Forelimb muscle (tissue), 1 donor: ENCODE measurements at regions not wholly inside any gene's neighbourhood (a gene's known extent, or its start where the extent isn't known, plus 50 kb on each side); places are given as distances from the start of the nearest gene placed in this dataset.
A peak's percentile ranks its signal among the peaks of the same experiment; 100 is the strongest.

ENCODE experiments used
- DNase-seq: peaks from one replicate; pipeline ENCODE4 v3.0.0-alpha.2; 2013; ENCODE audit warnings: low read depth

DNA sequence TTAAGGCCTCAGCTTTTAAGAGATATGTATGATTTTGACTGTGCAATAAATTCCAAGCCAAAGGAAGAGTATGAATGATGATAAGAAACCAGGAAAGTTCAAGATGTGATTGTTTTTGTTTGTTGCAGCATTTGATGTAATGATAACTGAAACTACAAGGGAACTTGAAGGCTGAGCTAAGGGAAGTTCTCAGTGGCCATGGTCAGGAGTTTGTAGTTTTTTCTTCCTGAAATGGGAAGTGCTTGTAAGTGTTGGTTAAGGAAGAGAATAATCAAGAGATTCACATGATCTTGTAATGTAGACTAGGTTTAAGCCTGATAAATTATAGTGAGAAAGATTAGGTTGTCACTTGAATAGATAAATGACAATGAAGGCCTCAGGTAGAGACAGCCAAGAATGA, 53.4 kb downstream of the PTCHD4 start:
- DNase-seq, result no peak

DNA sequence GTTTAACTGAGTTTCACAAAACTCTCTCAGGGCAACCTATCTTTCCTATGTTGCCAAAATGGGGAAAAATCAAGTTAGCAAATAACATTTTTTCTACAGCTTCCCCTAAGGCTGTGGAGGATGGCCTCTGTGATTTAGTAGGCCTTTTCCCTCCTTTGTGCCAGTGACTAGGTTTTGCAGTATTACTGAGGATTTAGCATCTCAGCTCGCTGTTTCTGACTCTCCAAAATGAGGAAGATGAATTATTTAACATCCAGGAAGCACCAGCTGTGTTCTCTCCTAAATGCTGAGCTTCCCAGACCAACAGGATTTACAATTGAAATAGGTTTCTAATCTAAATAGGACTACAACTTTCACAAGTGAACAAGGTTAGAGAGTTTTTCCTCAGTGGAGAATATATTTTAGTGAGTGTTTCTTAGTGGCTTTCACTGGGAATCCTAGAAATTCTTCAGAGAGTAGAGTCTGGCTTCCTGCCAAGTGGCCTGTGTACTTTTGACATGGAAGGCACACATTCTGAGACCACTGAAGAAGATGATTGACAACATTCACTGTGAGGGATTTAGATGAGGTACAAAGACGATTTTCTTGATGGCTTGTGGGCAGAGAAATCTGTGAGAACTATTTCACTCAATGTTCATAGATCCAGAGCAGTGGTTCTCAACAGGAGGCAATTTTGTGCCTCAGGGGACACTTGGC, 62.4 kb downstream of the PTCHD4 start:
- DNase-seq, result no peak

DNA sequence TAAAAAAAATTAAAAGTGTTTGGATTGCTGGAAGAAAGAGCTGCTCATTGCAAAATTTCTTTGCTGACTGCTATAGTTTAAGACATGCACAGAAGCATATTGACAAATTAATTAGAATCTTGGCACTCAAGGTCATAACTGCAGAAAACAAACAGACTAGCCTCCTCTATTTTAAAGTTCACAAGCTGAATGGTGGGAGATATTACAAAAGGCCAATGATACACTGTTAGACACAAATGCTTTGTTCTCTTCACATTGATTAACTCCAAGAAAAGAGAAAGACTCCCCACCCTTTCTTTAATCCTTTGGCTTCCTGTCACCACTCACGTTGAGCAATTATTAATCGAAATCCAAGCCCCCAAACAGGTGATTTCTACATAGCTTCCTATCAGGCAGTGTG, 69.1 kb downstream of the PTCHD4 start:
- no peak for DNase-seq

DNA sequence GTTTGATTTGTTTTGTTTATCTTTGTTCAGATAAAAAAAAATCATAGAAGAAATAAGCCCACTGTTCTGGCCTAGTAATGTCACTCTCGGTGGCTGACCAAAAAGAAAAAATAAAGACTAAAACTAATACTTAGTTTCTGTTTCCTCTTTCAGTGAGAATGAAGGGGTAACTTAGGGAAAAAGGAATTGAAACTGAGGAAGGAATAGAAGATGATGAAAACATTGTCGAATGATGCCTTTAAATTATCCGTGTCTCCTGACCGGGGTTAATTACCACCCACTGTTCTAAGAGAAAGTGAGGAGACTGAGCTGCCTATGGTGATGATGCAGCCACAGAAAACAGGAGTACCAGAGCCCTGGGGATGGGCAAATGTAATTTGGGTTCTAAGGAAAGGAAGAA, 73.1 kb downstream of the PTCHD4 start:
- no peak for DNase-seq

DNA sequence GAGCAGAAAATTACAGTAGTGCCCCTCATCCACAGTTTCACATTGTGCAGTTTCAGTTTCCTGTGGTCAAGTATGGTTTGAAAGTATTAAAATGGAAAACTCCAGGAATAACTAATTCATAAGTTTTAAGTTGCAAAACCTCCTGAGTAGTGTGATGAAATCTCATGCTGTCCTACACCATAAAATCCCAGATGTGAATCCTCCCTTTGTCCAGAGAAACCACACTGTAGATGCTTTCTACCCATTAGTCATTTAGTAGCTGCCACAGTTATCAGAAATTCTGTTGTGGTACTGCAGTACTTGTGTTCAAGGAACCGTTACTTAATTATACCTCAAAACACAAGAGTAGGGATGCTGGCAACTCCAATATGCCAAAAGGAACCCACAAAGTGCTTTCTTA, 74.7 kb downstream of the PTCHD4 start:
- no peak for DNase-seq

DNA sequence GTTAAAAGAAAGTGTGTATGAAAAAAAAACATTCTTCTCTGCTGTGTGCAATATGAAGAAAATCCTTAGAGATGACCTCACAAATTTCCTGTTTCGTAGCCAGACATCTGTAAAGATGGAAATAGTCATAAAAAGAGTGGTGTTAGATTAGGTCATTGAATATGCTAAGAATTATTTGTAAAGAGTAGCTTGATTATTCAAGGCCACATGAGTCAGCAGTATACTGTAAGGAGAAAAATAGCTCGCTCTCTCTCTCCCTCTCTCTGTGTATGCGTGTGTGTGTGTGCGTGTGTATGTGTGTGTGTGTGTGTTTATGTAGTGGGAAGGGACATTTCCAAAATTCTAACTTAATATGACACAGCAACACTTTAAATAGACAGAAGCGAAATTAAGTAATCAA, 78.8 kb downstream of the PTCHD4 start:
- peak; percentile 28 for DNase-seq

DNA sequence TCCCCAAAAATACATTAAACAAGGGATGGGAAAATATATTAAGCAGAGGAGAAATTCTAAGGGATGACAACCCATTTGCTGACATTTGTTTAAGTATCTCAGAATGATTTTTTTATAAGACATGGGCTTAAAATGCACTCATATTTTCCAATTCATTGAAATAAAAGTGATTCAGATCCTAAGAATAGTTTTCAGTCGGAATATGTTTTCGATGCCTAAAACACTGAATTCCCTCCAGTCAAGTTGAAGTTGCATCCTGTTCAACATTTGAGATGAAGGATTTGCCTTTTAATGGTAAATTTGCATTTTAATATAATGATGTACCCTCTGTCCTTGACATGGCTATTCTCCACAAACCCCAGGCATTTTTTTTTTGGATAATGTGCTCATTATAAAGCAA, 79.3 kb downstream of the PTCHD4 start:
- DNase-seq, result peak; percentile 44

DNA sequence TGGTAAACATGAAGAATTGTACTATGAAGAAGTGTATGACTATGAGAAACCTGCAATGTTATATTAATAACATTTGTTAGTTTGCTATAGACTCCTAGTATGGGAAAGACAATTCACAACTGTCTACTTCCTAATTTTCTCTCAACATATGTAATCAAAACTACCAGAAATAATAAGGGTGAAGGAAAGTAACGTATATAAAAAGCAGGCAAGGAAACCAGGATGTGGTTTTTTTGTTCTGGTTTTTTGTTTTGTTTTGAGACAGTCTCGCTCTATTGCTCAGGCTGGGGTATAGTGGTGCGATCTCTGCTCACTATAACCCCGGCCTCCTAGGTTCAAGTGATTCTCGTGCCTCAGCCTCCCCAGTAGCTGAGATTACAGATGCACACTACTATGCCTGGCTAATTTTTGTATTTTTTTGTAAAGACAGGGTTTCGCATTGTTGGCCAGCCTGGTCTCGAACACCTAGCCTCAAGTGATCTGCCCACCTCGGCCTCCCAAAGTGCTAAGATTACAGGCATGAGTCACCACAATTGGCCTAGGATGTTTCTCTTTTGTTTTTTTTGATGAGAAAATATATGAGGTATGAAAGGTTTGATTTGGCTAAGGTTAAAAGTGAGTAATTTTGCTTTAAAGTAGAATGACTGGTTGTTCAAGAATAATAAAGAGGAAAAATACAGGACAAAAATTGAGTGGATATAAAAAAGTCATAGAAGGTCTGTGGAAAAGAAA, 83.1 kb downstream of the PTCHD4 start:
- no peak for DNase-seq

DNA sequence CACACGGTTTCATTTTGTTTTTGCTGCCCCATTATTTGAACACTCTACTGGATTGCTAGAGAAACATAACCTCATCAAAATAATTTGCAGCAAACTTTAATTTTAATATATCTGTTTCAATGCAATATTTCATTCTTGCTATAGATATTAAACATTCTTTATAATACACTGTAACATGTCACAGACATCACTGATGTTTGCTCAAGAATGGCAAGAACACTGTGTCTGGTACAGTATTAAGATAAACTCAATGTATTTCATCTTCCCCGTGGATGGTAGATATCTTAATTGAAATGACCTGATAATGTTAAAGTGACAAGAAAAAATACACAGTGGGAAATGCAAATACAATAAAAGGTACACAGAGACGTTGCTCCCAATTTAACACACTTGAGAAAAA, 86.0 kb downstream of the PTCHD4 start:
- DNase-seq, result no peak

DNA sequence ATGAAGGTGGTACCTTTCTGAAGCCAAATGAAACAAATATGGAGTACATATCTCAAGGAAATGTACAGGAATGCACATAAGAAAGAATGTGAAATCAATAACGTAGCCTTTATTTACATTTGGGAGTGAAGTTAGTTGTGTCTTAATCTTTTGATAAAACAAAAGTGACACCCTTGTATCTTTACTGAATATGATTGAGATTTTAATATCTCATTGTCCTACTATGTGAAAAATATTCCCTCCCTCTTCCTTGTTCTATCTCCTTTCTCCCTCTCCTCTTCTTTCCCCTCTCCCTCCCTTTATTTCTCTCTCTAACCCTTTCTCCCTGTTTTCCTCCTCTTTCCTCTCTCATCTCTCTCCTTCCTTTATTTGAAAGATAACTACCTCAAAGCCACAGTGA, 89.1 kb downstream of the PTCHD4 start:
- DNase-seq, result no peak

DNA sequence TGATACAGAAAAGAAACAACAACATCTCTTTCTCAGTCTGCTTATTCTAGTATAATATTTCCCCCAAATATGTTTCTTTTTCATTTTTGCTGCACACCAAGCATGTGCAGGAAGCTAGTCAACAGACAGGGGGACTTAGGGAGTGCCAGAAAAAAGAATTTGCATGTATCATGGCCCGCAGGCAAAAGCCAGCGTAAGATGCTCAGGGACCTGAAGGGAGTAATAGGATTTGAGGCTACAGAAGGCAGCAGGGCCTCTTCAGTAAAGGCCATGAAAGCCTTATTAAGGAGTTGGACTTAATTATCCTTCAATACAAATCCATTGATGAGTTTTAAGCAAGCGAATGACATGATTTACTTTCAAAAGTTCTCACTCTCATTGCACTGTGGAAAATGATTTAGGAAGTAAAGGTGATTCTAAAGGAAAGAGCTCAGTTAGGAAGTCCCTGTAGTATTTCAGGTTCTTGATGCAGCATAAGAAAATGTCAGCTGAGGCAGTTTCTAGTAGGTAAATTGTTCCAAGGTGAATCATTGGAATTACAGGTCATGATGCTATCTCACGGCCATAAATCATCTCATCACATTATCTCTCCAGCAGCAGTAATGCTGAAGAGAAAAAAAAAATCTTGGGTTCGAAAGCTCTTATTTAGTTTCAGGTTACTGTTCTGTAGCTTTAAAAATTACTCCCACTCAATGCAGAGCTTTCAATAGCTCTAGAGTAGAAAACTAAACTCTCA, 94.8 kb downstream of the PTCHD4 start:
- no peak for DNase-seq

DNA sequence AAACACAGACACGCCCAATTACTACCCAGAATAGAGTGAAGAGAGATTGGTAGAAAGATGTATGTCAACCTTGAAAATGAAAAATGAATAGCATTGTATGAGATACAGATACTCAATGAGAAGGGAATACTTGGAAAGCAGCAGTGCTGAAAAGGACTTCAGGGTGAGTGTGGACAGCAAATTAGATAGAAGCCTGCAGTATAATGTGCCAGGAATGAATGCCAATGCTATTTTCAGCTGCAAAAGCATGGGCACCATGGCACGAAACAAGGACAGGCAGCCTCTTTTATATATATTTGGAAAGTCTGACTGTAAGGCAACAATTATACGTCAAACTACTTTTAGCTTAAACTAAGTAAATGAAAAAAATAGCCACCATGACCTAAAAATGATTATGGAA, 118.2 kb downstream of the PTCHD4 start:
- no peak for DNase-seq

DNA sequence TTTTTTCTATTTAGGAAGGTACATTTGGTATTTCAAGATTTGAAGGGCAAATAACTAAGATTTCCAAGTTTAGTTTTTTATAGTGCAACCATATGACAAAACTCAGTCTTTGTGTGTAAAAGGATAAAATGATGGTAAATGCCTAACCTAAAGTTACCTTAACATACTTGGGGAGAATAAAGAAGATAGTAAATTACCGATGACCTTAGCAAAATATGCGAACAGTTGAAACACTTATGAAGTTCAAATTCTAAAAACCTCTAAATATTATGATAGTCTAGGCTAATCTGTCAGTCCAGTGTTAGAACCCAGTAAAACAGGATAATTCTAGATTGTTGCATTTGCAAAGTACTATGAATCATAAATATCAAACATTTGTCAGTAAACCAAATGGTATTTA, 127.5 kb downstream of the PTCHD4 start:
- DNase-seq, result no peak

DNA sequence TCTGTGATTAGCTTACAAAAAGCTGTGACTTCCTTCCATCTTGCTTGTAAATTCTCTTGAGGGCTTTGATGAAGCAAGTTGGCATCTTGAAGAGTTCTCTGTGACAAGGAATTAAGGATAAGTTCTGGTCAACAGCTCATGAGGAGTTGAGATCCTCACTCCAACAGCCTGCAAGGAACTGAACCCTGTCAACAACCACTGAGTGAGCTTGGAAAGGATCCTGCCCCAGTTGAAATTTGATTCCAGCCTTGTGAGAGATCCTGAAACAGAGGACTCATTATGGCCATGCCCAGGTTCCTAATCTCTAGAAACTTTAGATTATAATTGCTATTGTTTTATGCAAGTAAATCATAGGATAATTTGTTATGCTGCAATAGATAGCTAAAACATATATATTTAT, 133.7 kb downstream of the PTCHD4 start:
- no peak for DNase-seq

DNA sequence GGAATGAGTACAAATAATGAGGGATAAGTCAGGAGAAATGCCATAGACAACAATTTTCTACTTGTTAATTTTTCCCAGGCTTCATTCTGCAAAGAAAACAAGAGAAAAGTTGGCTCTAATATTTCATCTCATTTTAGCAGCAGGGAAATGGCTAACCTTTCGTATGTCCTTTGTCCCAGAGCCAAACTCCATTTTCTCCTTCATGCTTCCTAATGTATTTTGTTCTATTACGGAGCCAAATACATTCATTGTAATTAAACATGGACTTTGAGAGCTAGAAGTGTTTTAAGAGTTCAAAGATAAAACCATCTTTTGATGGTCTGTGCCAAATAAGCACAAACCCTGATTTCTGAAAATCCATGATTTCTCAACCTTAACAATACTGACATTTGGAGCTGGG, 136.9 kb downstream of the PTCHD4 start:
- peak; percentile 26 for DNase-seq

DNA sequence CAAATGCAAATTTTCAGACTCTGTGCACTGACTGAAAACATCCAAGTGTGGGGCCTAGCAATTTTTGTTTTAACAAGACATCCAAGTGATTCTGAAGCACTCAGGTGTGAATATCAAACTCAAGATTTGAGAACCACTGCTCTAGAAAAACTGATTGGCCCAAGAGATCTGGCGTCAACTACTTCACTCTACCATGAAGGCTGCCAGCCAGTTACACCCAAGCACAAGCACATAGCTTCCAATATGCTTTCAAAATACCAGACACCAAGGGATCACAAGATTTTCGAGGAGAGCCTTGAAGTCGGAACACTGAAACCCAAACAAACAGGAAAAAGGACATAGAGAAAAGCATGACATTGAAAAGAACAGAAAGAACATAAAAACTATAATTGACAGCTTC, 140.2 kb downstream of the PTCHD4 start:
- no peak for DNase-seq

DNA sequence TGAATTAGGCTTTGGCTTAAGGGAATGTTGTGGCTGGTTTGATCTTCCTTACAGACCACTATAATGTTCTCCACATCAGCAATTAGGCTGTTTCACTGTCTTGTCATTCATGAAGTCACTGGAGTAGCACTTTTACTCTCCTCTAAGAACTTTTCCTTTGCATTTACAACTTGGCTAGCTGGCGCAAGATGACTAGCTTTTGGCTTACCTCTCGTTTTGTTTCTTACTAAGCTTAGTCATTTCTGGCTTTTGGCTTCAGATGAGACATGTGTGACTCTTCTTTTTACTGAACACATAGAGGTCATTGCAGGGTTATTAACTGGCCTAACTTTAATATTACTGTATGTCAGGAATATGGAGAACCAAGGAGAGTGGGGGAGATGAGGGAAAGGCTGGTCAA, 143.2 kb downstream of the PTCHD4 start:
- peak; percentile 4 for DNase-seq

DNA sequence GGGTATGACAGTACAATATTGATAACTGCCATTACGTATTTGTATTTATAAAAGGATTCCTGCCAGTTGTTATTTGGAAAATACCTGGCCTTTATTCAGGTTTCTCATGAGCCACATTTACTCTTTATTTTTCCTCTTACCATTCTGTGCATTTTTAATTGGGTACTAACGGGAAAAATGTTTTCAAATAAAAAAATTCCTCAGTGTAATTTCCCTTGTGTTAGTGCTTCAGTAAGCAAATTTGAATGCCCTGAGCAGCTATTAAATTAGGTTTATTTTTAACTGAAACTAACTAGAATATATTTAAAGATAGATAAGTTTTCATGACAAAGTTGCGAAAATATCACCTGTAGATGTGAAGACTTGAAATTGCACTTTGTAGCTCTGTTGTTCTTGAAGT, 146.0 kb downstream of the PTCHD4 start:
- no peak for DNase-seq

DNA sequence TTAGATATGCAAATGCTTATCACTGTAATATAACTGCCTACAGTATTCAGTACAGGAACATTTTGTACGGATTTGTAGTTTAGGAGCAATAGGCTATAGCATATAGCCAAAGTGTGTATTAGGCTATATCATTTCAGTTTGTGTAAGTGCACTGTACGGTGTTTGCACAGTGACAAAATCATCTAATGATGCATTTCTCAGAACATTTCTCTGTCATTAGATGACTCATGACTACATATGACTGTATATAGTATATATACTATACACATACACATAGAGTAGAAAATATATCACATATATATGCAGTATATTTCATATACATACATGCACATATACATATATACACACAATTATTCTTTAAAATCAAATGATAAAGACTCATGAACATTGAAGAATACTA, 158.4 kb downstream of the PTCHD4 start:
- no peak for DNase-seq

DNA sequence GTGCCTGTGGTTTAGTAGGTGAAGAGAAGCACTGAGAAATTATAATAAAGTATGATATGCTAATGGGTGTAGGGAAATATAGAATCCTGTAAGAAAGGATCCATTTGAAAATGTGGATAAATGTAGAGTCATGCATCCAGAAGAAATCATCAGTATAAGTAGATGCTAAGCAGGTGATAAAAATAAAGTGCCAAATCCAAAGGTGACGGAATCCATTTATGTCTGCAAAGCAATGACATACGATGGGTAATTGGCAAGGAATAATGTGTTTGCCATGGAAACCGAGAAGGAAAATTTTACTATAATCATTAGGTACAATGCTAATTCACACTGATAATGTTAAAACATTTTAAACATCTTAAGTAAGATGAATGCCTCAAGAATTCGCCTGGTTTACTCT, 163.0 kb downstream of the OPN5 start:
- no peak for DNase-seq

DNA sequence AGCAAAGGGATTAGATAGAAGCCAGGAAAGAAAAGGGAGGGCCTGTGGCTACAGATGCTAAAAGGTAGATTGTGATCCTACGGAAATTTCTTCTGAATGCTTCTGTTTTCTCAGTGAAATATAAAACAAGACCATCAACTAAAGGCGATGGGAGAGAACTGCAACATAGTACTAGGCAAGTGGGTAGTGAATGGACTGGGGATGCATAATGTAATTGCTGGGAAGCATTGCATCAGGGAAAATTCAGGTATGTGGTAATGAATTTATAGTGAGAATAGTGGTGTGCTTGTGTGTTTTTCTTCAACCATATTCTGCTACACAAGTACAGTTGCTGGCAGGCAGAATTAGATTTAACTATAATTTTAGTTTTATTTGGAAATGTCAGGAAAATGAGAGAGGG, 156.6 kb downstream of the OPN5 start:
- no peak for DNase-seq

DNA sequence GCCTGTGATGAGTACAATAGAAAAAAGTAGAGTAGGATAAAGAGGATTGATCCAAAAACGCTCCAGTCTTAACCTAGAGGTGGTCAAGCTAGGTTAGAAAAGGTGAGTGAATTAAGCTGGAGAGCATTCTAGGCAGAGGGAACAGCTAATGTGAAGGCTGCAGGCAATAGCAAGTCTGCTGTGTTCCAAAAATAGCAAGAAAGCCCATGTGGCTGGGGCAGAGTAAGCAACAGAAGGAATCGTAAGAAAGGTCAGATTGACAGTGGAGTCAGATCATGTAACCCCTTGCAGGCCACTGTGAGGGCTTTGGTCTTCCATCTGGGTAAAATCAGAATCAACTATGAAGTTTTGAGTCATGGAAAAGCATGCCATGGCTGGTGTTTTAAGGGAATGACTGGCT, 155.0 kb downstream of the OPN5 start:
- DNase-seq, result no peak

DNA sequence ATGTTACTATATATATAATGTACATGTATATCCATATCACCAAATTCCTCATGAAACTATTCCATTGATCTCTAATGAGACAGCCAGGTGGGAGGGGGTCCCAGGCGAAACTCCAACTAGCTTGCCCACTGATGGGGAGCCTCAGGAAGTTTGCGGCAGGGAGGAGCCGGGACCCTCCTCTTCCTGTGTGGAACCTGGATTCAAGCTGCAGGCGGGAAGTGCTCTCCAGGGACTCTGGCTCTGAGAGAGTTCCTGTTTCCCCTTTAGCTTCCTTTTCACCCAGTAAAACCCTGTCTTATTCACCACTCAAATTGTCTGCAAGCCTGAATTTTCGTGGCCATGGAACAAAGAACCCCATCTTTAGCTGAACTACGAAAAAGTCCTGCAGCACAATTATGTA, 152.2 kb downstream of the OPN5 start:
- DNase-seq, result no peak
